GM21381 (cell line): ENCODE measurements at regions not wholly inside any gene's neighbourhood (a gene's known extent, or its start where the extent isn't known, plus 50 kb on each side); places are given as distances from the start of the nearest gene placed in this dataset.
"Not testable (repeated sequence)": the region's sequence is repeated elsewhere in the genome, so short reads cannot be mapped to it uniquely, and the experiment has no call there.

ENCODE experiments used
- ATAC-seq: cut with Tn5 transposase; IDR thresholded peaks from one replicate; pipeline ENCODE4 v1.9.1; 2021; ENCODE audit warnings: mild to moderate bottlenecking, moderate library complexity; ENCODE audit not compliant: unreplicated experiment

GRCh38 chr10:10745291-10745690 lies 272.4 kb upstream of the CELF2 start:
- no peak for ATAC-seq

DNA sequence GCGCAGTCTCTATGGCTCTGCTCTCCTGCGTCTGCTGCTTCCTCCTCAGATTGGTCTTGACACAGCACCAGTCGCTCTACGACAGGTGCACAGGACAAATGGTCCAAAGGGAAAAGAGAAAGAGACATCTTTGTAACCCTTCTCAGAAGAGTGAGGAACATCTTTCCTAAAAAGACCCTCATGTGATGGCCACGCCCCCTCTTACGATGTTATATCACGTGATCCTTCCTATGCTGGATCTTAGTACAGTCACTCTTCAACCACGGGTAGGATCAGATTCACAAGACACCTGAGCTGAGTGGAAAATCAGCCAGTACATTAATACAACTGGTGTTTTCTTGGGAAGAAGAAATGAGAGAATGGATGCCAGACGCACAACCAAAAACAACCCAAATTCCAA lies 262.2 kb upstream of the CELF2 start:
- no peak for ATAC-seq

- ATAC-seq, result no peak
Observed at GRCh38 chr10:10758306-10758705, 259.4 kb upstream of the CELF2 start.

- ATAC-seq, result not testable (repeated sequence)
Observed at GRCh38 chr10:10759806-10760205, 257.9 kb upstream of the CELF2 start.

GRCh38 chr10:10765017-10765416 lies 252.7 kb upstream of the CELF2 start:
- ATAC-seq, result no peak

DNA sequence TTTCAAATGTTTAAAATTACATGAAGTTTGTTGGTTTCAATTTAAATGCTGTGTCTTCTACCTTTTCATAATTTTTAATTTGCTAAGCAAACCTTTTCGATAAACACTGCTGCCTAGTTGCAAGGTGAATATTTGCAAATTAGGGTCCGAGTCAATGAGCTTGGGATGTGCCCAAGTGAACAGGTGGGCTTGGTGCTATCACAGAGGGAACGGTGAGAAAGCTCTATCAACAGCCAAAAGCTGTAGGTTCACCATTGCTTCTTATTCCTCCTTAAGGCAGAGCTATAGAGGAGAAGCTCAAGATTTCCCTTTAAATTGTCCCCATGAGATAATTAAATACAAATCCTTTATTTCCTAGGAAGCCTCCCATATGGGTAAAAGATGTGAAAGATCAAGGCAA lies 245.3 kb upstream of the CELF2 start:
- no peak for ATAC-seq

GRCh38 chr10:10772874-10773508 lies 244.7 kb upstream of the CELF2 start:
- ATAC-seq, result no peak

- no peak for ATAC-seq
Observed at GRCh38 chr10:10774416-10774815, 243.3 kb upstream of the CELF2 start.

GRCh38 chr10:10776363-10776762 lies 241.3 kb upstream of the CELF2 start:
- no peak for ATAC-seq

DNA sequence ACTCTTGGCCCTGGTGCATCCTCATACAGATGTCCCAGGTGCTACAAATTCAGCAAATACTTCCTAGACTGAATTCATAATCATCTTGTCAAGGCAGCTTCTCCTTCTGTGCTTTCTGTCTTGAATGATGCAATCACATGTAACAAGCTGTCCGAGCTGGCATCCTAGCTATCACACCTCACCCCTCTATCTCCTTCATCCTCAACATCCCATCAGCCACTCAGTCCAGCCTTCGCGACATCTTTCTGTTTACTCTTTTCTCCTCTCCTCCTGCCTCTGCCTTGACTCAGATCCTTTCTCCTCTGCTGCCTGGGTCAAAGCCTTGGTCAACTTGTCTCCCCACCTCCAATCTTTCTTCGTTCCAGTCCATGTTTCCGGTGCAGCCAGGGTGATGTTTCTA lies 240.4 kb upstream of the CELF2 start:
- no peak for ATAC-seq

GRCh38 chr10:10777723-10778122 lies 239.9 kb upstream of the CELF2 start:
- ATAC-seq, result no peak

- no peak for ATAC-seq
Observed at GRCh38 chr10:10778959-10779358, 238.7 kb upstream of the CELF2 start.

DNA sequence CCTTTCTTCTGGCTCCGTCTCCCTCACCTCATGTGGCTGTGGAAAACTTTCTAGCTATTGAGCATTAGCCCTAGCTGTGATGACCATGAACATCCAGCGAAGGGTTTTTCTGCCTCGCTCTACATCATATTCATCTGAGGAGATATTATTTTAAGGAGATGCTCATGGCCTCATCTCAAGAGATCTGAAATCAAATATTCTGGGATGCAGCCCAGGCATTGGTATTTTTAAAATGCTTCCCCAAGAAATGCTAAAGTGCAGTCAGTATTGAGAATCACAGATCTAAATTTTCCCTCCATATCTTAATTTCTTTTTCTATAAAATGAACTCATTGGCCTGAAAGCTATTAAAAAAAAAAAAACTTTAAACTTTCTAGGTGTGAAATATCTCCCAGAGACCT lies 238.2 kb upstream of the CELF2 start:
- no peak for ATAC-seq

GRCh38 chr10:10780746-10781145 lies 236.9 kb upstream of the CELF2 start:
- no peak for ATAC-seq

GRCh38 chr10:10782603-10783002 lies 235.1 kb upstream of the CELF2 start:
- ATAC-seq, result no peak

GRCh38 chr10:10785627-10786026 lies 232.0 kb upstream of the CELF2 start:
- no peak for ATAC-seq

DNA sequence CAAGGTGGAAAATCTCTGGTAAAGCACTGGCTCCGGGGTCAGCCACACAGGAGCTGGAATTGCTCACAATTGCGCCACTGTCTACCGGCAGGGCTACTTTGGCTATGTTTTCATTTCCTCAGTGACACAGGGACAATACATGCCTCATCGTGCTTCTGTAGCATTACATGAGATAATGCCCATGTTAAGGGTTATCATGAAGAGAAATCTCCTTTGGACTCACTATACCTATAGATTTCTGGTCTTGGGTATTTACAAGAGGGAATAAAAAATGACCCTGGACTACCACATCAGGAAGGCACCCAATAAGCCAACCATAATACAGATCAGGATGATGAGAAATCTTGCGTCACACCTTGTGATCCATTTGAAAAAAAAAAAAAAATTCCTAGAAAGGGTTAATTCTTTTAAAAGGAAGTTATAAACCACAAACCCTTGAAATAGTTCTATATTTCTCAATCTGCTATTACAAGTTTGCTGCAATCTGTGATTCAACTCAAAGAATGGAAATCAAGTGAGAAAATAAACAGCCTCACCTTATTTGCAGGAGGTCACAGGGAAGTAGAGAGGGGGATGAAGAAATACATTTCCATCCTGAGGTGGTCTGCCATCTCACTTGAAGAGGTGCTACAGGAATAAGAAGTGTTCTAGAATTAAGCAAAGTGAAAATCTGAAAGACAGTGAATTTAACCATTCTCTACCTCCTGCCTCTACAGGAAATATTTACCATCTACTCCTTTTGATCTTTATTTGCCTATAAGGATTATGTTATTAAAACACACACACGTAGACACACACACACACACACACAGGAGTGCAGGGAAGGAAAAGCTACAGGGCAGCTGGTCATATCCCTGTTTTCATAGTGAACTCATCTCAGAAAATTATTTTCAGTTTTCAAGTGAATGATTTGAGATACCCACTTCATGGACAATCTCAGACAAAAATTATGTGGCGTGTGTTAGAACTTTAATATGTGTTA lies 231.3 kb upstream of the CELF2 start:
- ATAC-seq, result no peak

DNA sequence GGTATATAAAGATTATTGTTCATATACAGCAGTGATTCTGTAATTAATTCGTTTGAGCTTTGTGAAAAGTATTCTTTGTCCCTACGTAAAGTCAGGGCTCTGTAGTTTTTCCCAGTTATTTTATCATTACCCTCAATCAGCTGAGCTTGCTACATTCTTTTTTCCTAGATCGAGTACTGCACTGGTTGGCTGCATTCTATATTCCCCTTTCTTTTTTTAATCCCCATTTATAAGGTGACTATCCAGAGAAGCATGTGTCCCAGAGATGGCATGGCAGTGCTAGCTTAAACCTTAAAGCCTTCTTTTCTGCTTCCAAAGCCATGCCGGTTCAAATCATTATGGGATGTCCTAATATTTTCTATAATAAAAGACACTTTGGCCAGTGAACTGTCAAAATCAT lies 230.1 kb upstream of the CELF2 start:
- no peak for ATAC-seq

DNA sequence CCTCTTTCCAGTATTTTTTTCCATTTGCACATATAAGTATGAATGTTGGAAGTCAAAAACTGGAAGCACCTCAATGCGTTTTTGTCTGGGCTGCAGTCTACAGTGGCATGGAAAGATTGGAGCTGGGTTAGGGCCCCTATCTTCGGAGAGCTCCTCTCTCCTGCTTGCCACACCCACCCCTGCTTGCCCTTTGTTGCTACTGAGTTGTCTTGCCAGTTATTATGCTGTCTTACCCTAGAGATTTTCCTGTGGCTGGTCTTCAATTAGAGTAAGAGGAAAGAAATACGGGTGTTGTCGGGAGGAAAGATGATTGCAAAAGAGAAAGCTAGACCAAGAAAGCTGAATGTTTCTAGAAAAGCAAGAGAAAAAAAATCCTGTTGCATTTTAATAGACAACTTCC lies 228.9 kb upstream of the CELF2 start:
- no peak for ATAC-seq

- ATAC-seq, result no peak
Observed at GRCh38 chr10:10791869-10792268, 225.8 kb upstream of the CELF2 start.

GRCh38 chr10:10792681-10793080 lies 225.0 kb upstream of the CELF2 start:
- ATAC-seq, result no peak

GRCh38 chr10:10794046-10794445 lies 223.6 kb upstream of the CELF2 start:
- ATAC-seq, result no peak
